CD4-positive, alpha-beta memory T cell (primary cell): ENCODE measurements at regions not wholly inside any gene's neighbourhood (a gene's known extent, or its start where the extent isn't known, plus 50 kb on each side); places are given as distances from the start of the nearest gene placed in this dataset.
A peak's percentile ranks its signal among the peaks of the same experiment; 100 is the strongest.

ENCODE experiments used
- CTCF ChIA-PET: fragments of 350-600 bp; sonication (Branson Sonifier 250); formaldehyde crosslinking; loops from one replicate; lab custom pipeline; 2021; ENCODE audit warnings: inconsistent platforms; ENCODE audit not compliant: partially characterized antibody; lab: Charles Lee
- POLR2A ChIA-PET: fragments of 350-600 bp; sonication (Branson Sonifier 250); formaldehyde crosslinking; loops from one replicate; lab custom pipeline; 2021; ENCODE audit not compliant: partially characterized antibody; lab: Charles Lee
- DNase-seq, 5 donors: peaks; one replicate each; pipeline versions ENCODE4 v3.0.0 to v3.0.0-alpha.2; 2020 to 2022; ENCODE audit warnings: mixed read lengths in 1 of 5
- H3K27ac ChIP-seq: one replicate; pipeline ENCODE4 v1.7.0; 2013; ENCODE audit warnings: low read depth, low read length
- H3K27me3 ChIP-seq: 2 replicates; pipeline ENCODE4 v1.7.0; 2013; ENCODE audit warnings: mild to moderate bottlenecking, low read length, moderate library complexity; ENCODE audit not compliant: insufficient read depth
- H3K36me3 ChIP-seq: 2 replicates; pipeline ENCODE4 v1.7.0; 2013; ENCODE audit warnings: mild to moderate bottlenecking, low read length, moderate library complexity; ENCODE audit not compliant: insufficient read depth
- H3K4me1 ChIP-seq: 2 replicates; pipeline ENCODE4 v1.7.0; 2013; ENCODE audit warnings: mild to moderate bottlenecking, low read length, moderate library complexity; ENCODE audit not compliant: insufficient read depth
- H3K4me3 ChIP-seq, 2 donors: one replicate each; pipeline ENCODE4 v1.7.0; 2013; ENCODE audit warnings: low read length in 2 of 2, mild to moderate bottlenecking in 1 of 2
- H3K9me3 ChIP-seq, 2 donors: one replicate each; pipeline ENCODE4 v1.7.0; 2013; ENCODE audit warnings: low read length in 2 of 2, control low read depth in 1 of 2; ENCODE audit not compliant: control insufficient read depth in 1 of 2
- H3K27ac Mint-ChIP-seq, 7 donors: one replicate each; pipeline ENCODE4 v1.8.0; 2020 to 2021; ENCODE audit warnings: mixed read lengths in 7 of 7, mild to moderate bottlenecking in 6 of 7, inconsistent platforms in 3 of 7, moderate library complexity in 3 of 7
- H3K27me3 Mint-ChIP-seq, 2 donors: one replicate each; pipeline ENCODE4 v1.8.0; 2020 to 2021; ENCODE audit warnings: mixed read lengths in 2 of 2
- H3K36me3 Mint-ChIP-seq, 2 donors: one replicate each; pipeline ENCODE4 v1.8.0; 2020 to 2021; ENCODE audit warnings: mixed read lengths in 2 of 2, inconsistent platforms in 1 of 2, mild to moderate bottlenecking in 1 of 2
- H3K4me1 Mint-ChIP-seq, 4 donors: one replicate each; pipeline ENCODE4 v1.8.0; 2020 to 2021; ENCODE audit warnings: mixed read lengths in 4 of 4, mild to moderate bottlenecking in 1 of 4
- H3K4me3 Mint-ChIP-seq, 8 donors: one replicate each; pipeline ENCODE4 v1.8.0; 2020 to 2021; ENCODE audit warnings: mixed read lengths in 8 of 8, mild to moderate bottlenecking in 7 of 8, moderate library complexity in 6 of 8, inconsistent platforms in 3 of 8
- H3K9me3 Mint-ChIP-seq, 8 donors: one replicate each; pipeline ENCODE4 v1.8.0; 2020 to 2021; ENCODE audit warnings: mixed read lengths in 8 of 8, mild to moderate bottlenecking in 5 of 8, inconsistent platforms in 3 of 8, moderate library complexity in 1 of 8
- intact Hi-C: fragments of 100-400 bp; cut with micrococcal nuclease; formaldehyde crosslinking; loops from one replicate; pipeline ENCODE4 v1.15.1; 2023

GRCh38 chr14:100381395-100382105 lies 58.4 kb downstream of the SLC25A47 start:
- peaks cover 0 to 12% of the 10 kb centered on the region in 2 donors for H3K36me3 Mint-ChIP-seq
- Histone ChIP-seq H3K27me3 (no peaks in the 10 kb centered on the region), H3K4me1 (peaks cover 14% of the 10 kb centered on the region), H3K27ac (no peak overlapping the region), H3K9me3 (no peaks in the 10 kb centered on the region), H3K4me3 (no peak overlapping the region), H3K36me3 (no peaks in the 10 kb centered on the region)
- H3K9me3 Mint-ChIP-seq = no peaks in the 10 kb centered on the region
- CTCF ChIA-PET = interaction anchor here (1.0 to 13.5 kb wide), 3 partner anchors 8 to 273 kb away, joined by 3 to 277 read pairs (median 185); no protein-coding TSS in a partner anchor
- no peaks in the 10 kb centered on the region for H3K27me3 Mint-ChIP-seq
- peaks cover 12 to 21% (median 17%) of the 10 kb centered on the region in 4 donors for H3K4me1 Mint-ChIP-seq
- no peak overlapping the region for H3K4me3 Mint-ChIP-seq
- intact Hi-C loops = no loop called here
- POLR2A ChIA-PET = interaction anchor here (4.2 kb wide), 1 partner anchor 264 kb away, joined by 35 read pairs; no protein-coding TSS in a partner anchor
- DNase-seq = no peak
- H3K27ac Mint-ChIP-seq = no peak overlapping the region

- Mint-ChIP-seq H3K4me1 (peaks cover 8 to 16% (median 12%) of the 10 kb centered on the region in 4 donors), H3K27ac (no peak overlapping the region)
- intact Hi-C loops = no loop called here
These were observed 58.9 kb downstream of the SLC25A47 start for GRCh38 chr14:100382106-100382455.

GRCh38 chr14:100383727-100384158 lies 60.6 kb downstream of the SLC25A47 start:
- Mint-ChIP-seq H3K27me3 (no peaks in the 10 kb centered on the region), H3K4me1 (peaks cover 6 to 12% (median 8%) of the 10 kb centered on the region in 4 donors), H3K9me3 (no peaks in the 10 kb centered on the region), H3K36me3 (peaks cover 0 to 4% of the 10 kb centered on the region in 2 donors), H3K27ac (peak overlapping the region in 1 of 7 donors; percentile 17), H3K4me3 (no peak overlapping the region)
- Histone ChIP-seq H3K36me3 (no peaks in the 10 kb centered on the region), H3K4me3 (no peak overlapping the region), H3K4me1 (no peaks in the 10 kb centered on the region), H3K27ac (no peak overlapping the region), H3K27me3 (no peaks in the 10 kb centered on the region), H3K9me3 (no peaks in the 10 kb centered on the region)
- intact Hi-C loops = loop anchor here (1.0 kb wide), 2 partner anchors 262 to 271 kb away; no protein-coding TSS in a partner anchor
- ChIA-PET CTCF (interaction anchor here (1.0 to 13.5 kb wide), 10 partner anchors 12 to 271 kb away, joined by 3 to 277 read pairs (median 6); no protein-coding TSS in a partner anchor), POLR2A (interaction anchor here (1.0 to 4.2 kb wide), 3 partner anchors 257 to 269 kb away, joined by 3 to 35 read pairs (median 3); no protein-coding TSS in a partner anchor)
- DNase-seq = peak; percentile 55 to 67 (median 63)

More at GRCh38 chr14:100382106-100382455, 58.9 kb downstream of the SLC25A47 start:
- H3K9me3 ChIP-seq = no peaks in the 10 kb centered on the region
- Mint-ChIP-seq H3K27me3 (no peaks in the 10 kb centered on the region), H3K4me3 (no peak overlapping the region), H3K36me3 (peaks cover 0 to 7% of the 10 kb centered on the region in 2 donors), H3K9me3 (no peaks in the 10 kb centered on the region)
- H3K4me1 ChIP-seq = peaks cover 8% of the 10 kb centered on the region
- H3K36me3 ChIP-seq = no peaks in the 10 kb centered on the region
- CTCF ChIA-PET = interaction anchor here (1.0 to 13.5 kb wide), 8 partner anchors 8 to 273 kb away, joined by 3 to 277 read pairs (median 4); no protein-coding TSS in a partner anchor
- POLR2A ChIA-PET = interaction anchor here (4.2 kb wide), 1 partner anchor 263 kb away, joined by 35 read pairs; no protein-coding TSS in a partner anchor
- H3K4me3 ChIP-seq = no peak overlapping the region
- no peak for DNase-seq
- no peak overlapping the region for H3K27ac ChIP-seq
- H3K27me3 ChIP-seq = no peaks in the 10 kb centered on the region

- Mint-ChIP-seq H3K27ac (peak overlapping the region in 2 of 7 donors; percentile 17 to 78), H3K9me3 (no peaks in the 10 kb centered on the region), H3K36me3 (peaks cover 0 to 4% of the 10 kb centered on the region in 2 donors), H3K4me3 (no peak overlapping the region), H3K4me1 (peaks cover 6 to 14% (median 8%) of the 10 kb centered on the region in 4 donors), H3K27me3 (no peaks in the 10 kb centered on the region)
- CTCF ChIA-PET = interaction anchor here (0.9 to 13.5 kb wide), 13 partner anchors 10 to 283 kb away, joined by 3 to 277 read pairs (median 5); no protein-coding TSS in a partner anchor
- Histone ChIP-seq H3K4me1 (no peaks in the 10 kb centered on the region), H3K36me3 (no peaks in the 10 kb centered on the region), H3K9me3 (no peaks in the 10 kb centered on the region), H3K4me3 (no peak overlapping the region), H3K27ac (no peak overlapping the region), H3K27me3 (no peaks in the 10 kb centered on the region)
- POLR2A ChIA-PET = interaction anchor here (1.0 to 4.2 kb wide), 3 partner anchors 257 to 268 kb away, joined by 3 to 35 read pairs (median 3); no protein-coding TSS in a partner anchor
- no peak for DNase-seq
- intact Hi-C loops = no loop called here
These were observed 61.1 kb downstream of the SLC25A47 start for GRCh38 chr14:100384277-100384676.

GRCh38 chr14:100384819-100385813 lies 62.0 kb downstream of the SLC25A47 start:
- ChIA-PET CTCF (interaction anchor here (0.8 to 13.5 kb wide), 21 partner anchors 9 to 420 kb away, joined by 3 to 277 read pairs (median 4); a partner anchor contains a TSS), POLR2A (interaction anchor here (1.0 to 4.2 kb wide), 4 partner anchors 8 to 268 kb away, joined by 3 to 35 read pairs (median 4); partner anchors contain the start of gene WDR25)
- Mint-ChIP-seq H3K4me3 (no peak overlapping the region), H3K4me1 (peaks cover 6 to 14% (median 8%) of the 10 kb centered on the region in 4 donors), H3K27ac (no peak overlapping the region), H3K9me3 (no peaks in the 10 kb centered on the region), H3K36me3 (peaks cover 4% of the 10 kb centered on the region in 2 donors), H3K27me3 (no peaks in the 10 kb centered on the region)
- Histone ChIP-seq H3K4me1 (no peaks in the 10 kb centered on the region), H3K27me3 (no peaks in the 10 kb centered on the region), H3K9me3 (no peaks in the 10 kb centered on the region), H3K4me3 (no peak overlapping the region), H3K27ac (no peak overlapping the region), H3K36me3 (no peaks in the 10 kb centered on the region)
- no peak for DNase-seq
- intact Hi-C loops = no loop called here

- peaks cover 6 to 14% (median 10%) of the 10 kb centered on the region in 4 donors for H3K4me1 Mint-ChIP-seq
- CTCF ChIA-PET = interaction anchor here (1.1 to 13.5 kb wide), 11 partner anchors 8 to 269 kb away, joined by 3 to 277 read pairs (median 5); a partner anchor contains a TSS
- Histone ChIP-seq H3K4me3 (no peak overlapping the region), H3K36me3 (no peaks in the 10 kb centered on the region), H3K9me3 (no peaks in the 10 kb centered on the region), H3K27me3 (no peaks in the 10 kb centered on the region), H3K4me1 (no peaks in the 10 kb centered on the region), H3K27ac (no peak overlapping the region)
- H3K27ac Mint-ChIP-seq = no peak overlapping the region
- H3K36me3 Mint-ChIP-seq = peaks cover 1 to 11% of the 10 kb centered on the region in 2 donors
- H3K9me3 Mint-ChIP-seq = no peaks in the 10 kb centered on the region
- intact Hi-C loops = no loop called here
- DNase-seq = no peak
- no peaks in the 10 kb centered on the region for H3K27me3 Mint-ChIP-seq
- POLR2A ChIA-PET = interaction anchor here (1.9 kb wide), 1 partner anchor 9 kb away, joined by 6 read pairs; the partner anchor contains the start of gene WDR25
- no peak overlapping the region for H3K4me3 Mint-ChIP-seq
These were observed 63.0 kb downstream of the SLC25A47 start for GRCh38 chr14:100386121-100386520.
